Natural killer cell (primary cell): ENCODE measurements at regions not wholly inside any gene's neighbourhood (a gene's known extent, or its start where the extent isn't known, plus 50 kb on each side); places are given as distances from the start of the nearest gene placed in this dataset.

ENCODE experiments used
- ATAC-seq, 3 donors: fragments of 150-1000 bp in 2 of 3; fragments of 200-7000 bp in 1 of 3; cut with Tn5 transposase; 1 replicate in 1 of 3; 2 replicates in 2 of 3; pipeline ENCODE4 v1.10.0; 2021; ENCODE audit warnings: mild to moderate bottlenecking in 2 of 3, moderate library complexity in 2 of 3
- DNase-seq, 2 donors: peaks; one replicate each; pipeline versions ENCODE4 v3.0.0 to v3.0.0-alpha.2; 2013 to 2021; ENCODE audit warnings: mixed read lengths in 1 of 2
- H3K27ac ChIP-seq: one replicate; pipeline ENCODE4 v1.5.1; 2013; ENCODE audit warnings: mild to moderate bottlenecking, low read length
- H3K27me3 ChIP-seq: one replicate; pipeline ENCODE4 v1.6.1; 2013; ENCODE audit warnings: low read length; ENCODE audit not compliant: control insufficient read depth, insufficient read depth
- H3K36me3 ChIP-seq: one replicate; pipeline ENCODE4 v1.6.1; 2013; ENCODE audit warnings: low read length; ENCODE audit not compliant: control insufficient read depth, insufficient read depth
- H3K4me1 ChIP-seq: one replicate; pipeline ENCODE4 v1.6.1; 2013; ENCODE audit warnings: low read length; ENCODE audit not compliant: control insufficient read depth, insufficient read depth
- H3K4me3 ChIP-seq: one replicate; pipeline ENCODE4 v1.5.1; 2013; ENCODE audit warnings: low read length
- H3K9me3 ChIP-seq: one replicate; pipeline ENCODE4 v1.6.1; 2013; ENCODE audit warnings: low read length; ENCODE audit not compliant: control insufficient read depth, insufficient read depth
- H3K27ac Mint-ChIP-seq, 2 donors: one replicate each; pipeline ENCODE4 v1.8.0; 2022; ENCODE audit warnings: mild to moderate bottlenecking in 2 of 2, mixed read lengths in 2 of 2, moderate library complexity in 1 of 2
- H3K27me3 Mint-ChIP-seq, 2 donors: one replicate each; pipeline ENCODE4 v1.8.0; 2022; ENCODE audit warnings: low read depth in 2 of 2, mixed read lengths in 2 of 2
- H3K36me3 Mint-ChIP-seq: one replicate; pipeline ENCODE4 v1.8.0; 2022; ENCODE audit warnings: mixed read lengths
- H3K4me1 Mint-ChIP-seq, 2 donors: one replicate each; pipeline ENCODE4 v1.8.0; 2022; ENCODE audit warnings: mixed read lengths in 2 of 2
- H3K4me3 Mint-ChIP-seq: one replicate; pipeline ENCODE4 v1.8.0; 2022; ENCODE audit warnings: mild to moderate bottlenecking, moderate library complexity, mixed read lengths
- H3K9me3 Mint-ChIP-seq, 2 donors: one replicate each; pipeline ENCODE4 v1.8.0; 2022; ENCODE audit warnings: mixed read lengths in 2 of 2
- WGBS: methylation state at CpG from one replicate; pipeline ENCODE4 v1.1.7; 2013; ENCODE audit warnings: missing lambda C conversion rate; ENCODE audit not compliant: insufficient coverage; 5-methylcytosine and 5-hydroxymethylcytosine counted together
- intact Hi-C: fragments of 100-400 bp; cut with micrococcal nuclease; formaldehyde crosslinking; loops from one replicate; pipeline ENCODE4 v1.14.2; 2022
- TF ChIP-seq, protein P1 (sequence below): fragments of 200-600 bp; IDR thresholded peaks from one replicate; pipeline ENCODE4 v1.8.0; 2022; ENCODE audit warnings: antibody characterized with exemption

DNA sequence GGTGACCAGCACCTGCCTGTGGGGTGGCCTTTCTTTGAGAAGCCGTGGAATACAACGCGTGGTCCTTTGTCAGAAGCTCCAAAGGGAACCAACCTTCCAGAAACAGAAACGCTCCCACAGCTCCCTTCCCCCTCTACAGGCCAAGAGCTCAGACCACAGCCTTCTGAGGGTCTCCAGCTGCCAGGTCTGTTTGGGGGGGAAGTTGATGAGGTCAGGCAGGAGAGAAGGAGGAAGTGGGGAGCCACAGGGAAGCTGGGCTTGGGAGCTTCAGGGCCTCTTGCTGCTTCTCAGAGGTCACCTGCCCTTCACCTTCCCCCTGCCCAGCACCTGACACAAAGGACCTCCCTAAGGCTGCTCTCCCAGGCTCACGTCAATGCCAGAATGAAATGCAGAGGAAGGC is 287.7 kb upstream of the ID2 start:
- TF ChIP-seq, protein P1, sequence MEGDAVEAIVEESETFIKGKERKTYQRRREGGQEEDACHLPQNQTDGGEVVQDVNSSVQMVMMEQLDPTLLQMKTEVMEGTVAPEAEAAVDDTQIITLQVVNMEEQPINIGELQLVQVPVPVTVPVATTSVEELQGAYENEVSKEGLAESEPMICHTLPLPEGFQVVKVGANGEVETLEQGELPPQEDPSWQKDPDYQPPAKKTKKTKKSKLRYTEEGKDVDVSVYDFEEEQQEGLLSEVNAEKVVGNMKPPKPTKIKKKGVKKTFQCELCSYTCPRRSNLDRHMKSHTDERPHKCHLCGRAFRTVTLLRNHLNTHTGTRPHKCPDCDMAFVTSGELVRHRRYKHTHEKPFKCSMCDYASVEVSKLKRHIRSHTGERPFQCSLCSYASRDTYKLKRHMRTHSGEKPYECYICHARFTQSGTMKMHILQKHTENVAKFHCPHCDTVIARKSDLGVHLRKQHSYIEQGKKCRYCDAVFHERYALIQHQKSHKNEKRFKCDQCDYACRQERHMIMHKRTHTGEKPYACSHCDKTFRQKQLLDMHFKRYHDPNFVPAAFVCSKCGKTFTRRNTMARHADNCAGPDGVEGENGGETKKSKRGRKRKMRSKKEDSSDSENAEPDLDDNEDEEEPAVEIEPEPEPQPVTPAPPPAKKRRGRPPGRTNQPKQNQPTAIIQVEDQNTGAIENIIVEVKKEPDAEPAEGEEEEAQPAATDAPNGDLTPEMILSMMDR = no peak
- 67% methylated on average over 4 of the region's 5 CpGs for WGBS
- no peak overlapping the region for H3K4me3 ChIP-seq
- Mint-ChIP-seq H3K36me3 (no peaks in the 10 kb centered on the region), H3K4me1 (peaks cover 41 to 50% of the 10 kb centered on the region in 2 donors), H3K9me3 (no peaks in the 10 kb centered on the region), H3K27ac (no peak overlapping the region), H3K4me3 (no peak overlapping the region), H3K27me3 (no peaks in the 10 kb centered on the region)
- peaks cover 41% of the 10 kb centered on the region for H3K4me1 ChIP-seq
- DNase-seq (no peak), ATAC-seq (no peak)
- intact Hi-C loops = no loop called here
- no peak overlapping the region for H3K27ac ChIP-seq
- H3K27me3 ChIP-seq = no peaks in the 10 kb centered on the region
- peaks cover 7% of the 10 kb centered on the region for H3K36me3 ChIP-seq
- no peaks in the 10 kb centered on the region for H3K9me3 ChIP-seq

GRCh38 chr2:8394569-8395359 is 287.1 kb upstream of the ID2 start:
- TF ChIP-seq, protein P1 = no peak
- WGBS = 76% methylated on average over 9 of the region's 9 CpGs
- no peaks in the 10 kb centered on the region for H3K27me3 Mint-ChIP-seq
- no peaks in the 10 kb centered on the region for H3K27me3 ChIP-seq
- H3K36me3 Mint-ChIP-seq = no peaks in the 10 kb centered on the region
- H3K27ac ChIP-seq = no peak overlapping the region
- peaks cover 41% of the 10 kb centered on the region for H3K4me1 ChIP-seq
- ATAC-seq (no peak), DNase-seq (no peak)
- no peak overlapping the region for H3K4me3 ChIP-seq
- intact Hi-C loops = no loop called here
- H3K9me3 Mint-ChIP-seq = no peaks in the 10 kb centered on the region
- H3K27ac Mint-ChIP-seq = peak overlapping the region in 1 of 2 donors; percentile 4
- H3K4me3 Mint-ChIP-seq = no peak overlapping the region
- H3K4me1 Mint-ChIP-seq = peaks cover 41 to 47% of the 10 kb centered on the region in 2 donors
- no peaks in the 10 kb centered on the region for H3K9me3 ChIP-seq
- H3K36me3 ChIP-seq = peaks cover 7% of the 10 kb centered on the region

GRCh38 chr2:8395718-8396117 is 286.1 kb upstream of the ID2 start:
- no peaks in the 10 kb centered on the region for H3K27me3 Mint-ChIP-seq
- 22% methylated on average over 1 of the region's 1 CpG for WGBS
- Histone ChIP-seq H3K27me3 (no peaks in the 10 kb centered on the region), H3K9me3 (no peaks in the 10 kb centered on the region), H3K27ac (no peak overlapping the region), H3K4me1 (peaks cover 41% of the 10 kb centered on the region), H3K36me3 (peaks cover 5% of the 10 kb centered on the region), H3K4me3 (no peak overlapping the region)
- TF ChIP-seq, protein P1 = no peak
- H3K4me1 Mint-ChIP-seq = peaks cover 43 to 49% of the 10 kb centered on the region in 2 donors
- peak overlapping the region in 1 of 2 donors; percentile 4 for H3K27ac Mint-ChIP-seq
- ATAC-seq = no peak
- H3K9me3 Mint-ChIP-seq = no peaks in the 10 kb centered on the region
- no peak overlapping the region for H3K4me3 Mint-ChIP-seq
- no peaks in the 10 kb centered on the region for H3K36me3 Mint-ChIP-seq
- intact Hi-C loops = no loop called here
- DNase-seq = no peak
